Ishikawa (cell line): ENCODE measurements at regions not wholly inside any gene's neighbourhood (a gene's known extent, or its start where the extent isn't known, plus 50 kb on each side); places are given as distances from the start of the nearest gene placed in this dataset.
A peak's percentile ranks its signal among the peaks of the same experiment; 100 is the strongest.

Source experiments
- CEBPB ChIP-seq: IDR thresholded peaks from 2 replicates; pipeline ENCODE4 v1.6.1; 2012
- CREB1 ChIP-seq: IDR thresholded peaks from 2 replicates; pipeline ENCODE4 v1.6.1; 2012; ENCODE audit warnings: low read depth
- EGR1 ChIP-seq: IDR thresholded peaks from 2 replicates; pipeline ENCODE4 v1.6.1; 2012
- EP300 ChIP-seq: IDR thresholded peaks from 2 replicates; pipeline ENCODE4 v1.6.1; 2012; ENCODE audit warnings: borderline replicate concordance
- FOXM1 ChIP-seq: IDR thresholded peaks from 2 replicates; pipeline ENCODE4 v1.6.1; 2012; ENCODE audit warnings: low read depth, borderline replicate concordance
- NFIC ChIP-seq: IDR thresholded peaks from 2 replicates; pipeline ENCODE4 v1.6.1; 2012
- RAD21 ChIP-seq: IDR thresholded peaks from 2 replicates; pipeline ENCODE4 v1.6.1; 2012; ENCODE audit warnings: low read depth
- TAF1 ChIP-seq: IDR thresholded peaks from 2 replicates; pipeline ENCODE4 v1.6.1; 2012; ENCODE audit warnings: low read depth, mild to moderate bottlenecking
- TCF12 ChIP-seq: IDR thresholded peaks from 2 replicates; pipeline ENCODE4 v1.6.1; 2012; ENCODE audit warnings: low read depth
- TEAD4 ChIP-seq: IDR thresholded peaks from 2 replicates; pipeline ENCODE4 v1.6.1; 2012
- YY1 ChIP-seq: IDR thresholded peaks from 2 replicates; pipeline ENCODE4 v1.6.1; 2012; ENCODE audit warnings: low read depth
- ZBTB7A ChIP-seq: IDR thresholded peaks from 2 replicates; pipeline ENCODE4 v1.6.1; 2012; ENCODE audit warnings: low read depth
- TF ChIP-seq, protein P1 (sequence below): IDR thresholded peaks from 2 replicates; pipeline ENCODE4 v1.6.1; 2012; ENCODE audit warnings: low read depth, mild to moderate bottlenecking
- TF ChIP-seq, protein P2 (sequence below): IDR thresholded peaks from 2 replicates; pipeline ENCODE4 v1.6.1; 2012
- TF ChIP-seq, protein P3 (sequence below): IDR thresholded peaks from 2 replicates; pipeline ENCODE4 v1.6.1; 2012

GRCh38 chr10:29809383-29809782 lies 174.6 kb upstream of the SVIL start:
- TF ChIP-seq NFIC, result no peak

GRCh38 chr10:29807163-29807806 lies 172.5 kb upstream of the SVIL start:
- TF ChIP-seq YY1 (no peak), FOXM1 (peak; percentile 25; the same call in 1 of the 2 replicates), ZBTB7A (no peak), TEAD4 (peak; percentile 65), NFIC (no peak)
- TF ChIP-seq, protein P1, sequence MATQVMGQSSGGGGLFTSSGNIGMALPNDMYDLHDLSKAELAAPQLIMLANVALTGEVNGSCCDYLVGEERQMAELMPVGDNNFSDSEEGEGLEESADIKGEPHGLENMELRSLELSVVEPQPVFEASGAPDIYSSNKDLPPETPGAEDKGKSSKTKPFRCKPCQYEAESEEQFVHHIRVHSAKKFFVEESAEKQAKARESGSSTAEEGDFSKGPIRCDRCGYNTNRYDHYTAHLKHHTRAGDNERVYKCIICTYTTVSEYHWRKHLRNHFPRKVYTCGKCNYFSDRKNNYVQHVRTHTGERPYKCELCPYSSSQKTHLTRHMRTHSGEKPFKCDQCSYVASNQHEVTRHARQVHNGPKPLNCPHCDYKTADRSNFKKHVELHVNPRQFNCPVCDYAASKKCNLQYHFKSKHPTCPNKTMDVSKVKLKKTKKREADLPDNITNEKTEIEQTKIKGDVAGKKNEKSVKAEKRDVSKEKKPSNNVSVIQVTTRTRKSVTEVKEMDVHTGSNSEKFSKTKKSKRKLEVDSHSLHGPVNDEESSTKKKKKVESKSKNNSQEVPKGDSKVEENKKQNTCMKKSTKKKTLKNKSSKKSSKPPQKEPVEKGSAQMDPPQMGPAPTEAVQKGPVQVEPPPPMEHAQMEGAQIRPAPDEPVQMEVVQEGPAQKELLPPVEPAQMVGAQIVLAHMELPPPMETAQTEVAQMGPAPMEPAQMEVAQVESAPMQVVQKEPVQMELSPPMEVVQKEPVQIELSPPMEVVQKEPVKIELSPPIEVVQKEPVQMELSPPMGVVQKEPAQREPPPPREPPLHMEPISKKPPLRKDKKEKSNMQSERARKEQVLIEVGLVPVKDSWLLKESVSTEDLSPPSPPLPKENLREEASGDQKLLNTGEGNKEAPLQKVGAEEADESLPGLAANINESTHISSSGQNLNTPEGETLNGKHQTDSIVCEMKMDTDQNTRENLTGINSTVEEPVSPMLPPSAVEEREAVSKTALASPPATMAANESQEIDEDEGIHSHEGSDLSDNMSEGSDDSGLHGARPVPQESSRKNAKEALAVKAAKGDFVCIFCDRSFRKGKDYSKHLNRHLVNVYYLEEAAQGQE, result peak; percentile 27; the same call in 1 of the 2 replicates
- TF ChIP-seq, protein P2, sequence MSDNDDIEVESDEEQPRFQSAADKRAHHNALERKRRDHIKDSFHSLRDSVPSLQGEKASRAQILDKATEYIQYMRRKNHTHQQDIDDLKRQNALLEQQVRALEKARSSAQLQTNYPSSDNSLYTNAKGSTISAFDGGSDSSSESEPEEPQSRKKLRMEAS, result no peak

DNA sequence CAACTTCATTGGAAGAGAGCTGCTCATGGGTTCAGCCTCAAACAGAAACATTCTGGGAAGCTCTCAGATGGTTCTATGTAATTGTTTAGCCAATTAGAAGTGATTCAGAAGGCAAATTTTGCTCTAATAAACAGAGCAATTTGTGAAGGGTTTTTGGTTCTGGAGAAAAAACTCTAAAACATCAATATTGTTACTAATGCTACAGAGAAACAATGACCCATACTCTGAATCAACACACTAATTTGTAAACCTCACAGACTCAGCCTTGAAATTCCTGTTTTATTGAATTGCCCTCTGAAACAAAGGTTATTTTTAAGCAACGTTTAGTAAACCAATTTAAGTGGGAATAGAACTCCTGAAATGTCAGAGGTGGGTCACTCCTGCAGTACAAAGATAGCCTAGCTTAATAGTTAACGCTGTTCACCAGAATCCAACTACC lies 171.6 kb upstream of the SVIL start:
- no peak for TF ChIP-seq TCF12
- TF ChIP-seq ZBTB7A, result no peak
- no peak for TF ChIP-seq YY1

DNA sequence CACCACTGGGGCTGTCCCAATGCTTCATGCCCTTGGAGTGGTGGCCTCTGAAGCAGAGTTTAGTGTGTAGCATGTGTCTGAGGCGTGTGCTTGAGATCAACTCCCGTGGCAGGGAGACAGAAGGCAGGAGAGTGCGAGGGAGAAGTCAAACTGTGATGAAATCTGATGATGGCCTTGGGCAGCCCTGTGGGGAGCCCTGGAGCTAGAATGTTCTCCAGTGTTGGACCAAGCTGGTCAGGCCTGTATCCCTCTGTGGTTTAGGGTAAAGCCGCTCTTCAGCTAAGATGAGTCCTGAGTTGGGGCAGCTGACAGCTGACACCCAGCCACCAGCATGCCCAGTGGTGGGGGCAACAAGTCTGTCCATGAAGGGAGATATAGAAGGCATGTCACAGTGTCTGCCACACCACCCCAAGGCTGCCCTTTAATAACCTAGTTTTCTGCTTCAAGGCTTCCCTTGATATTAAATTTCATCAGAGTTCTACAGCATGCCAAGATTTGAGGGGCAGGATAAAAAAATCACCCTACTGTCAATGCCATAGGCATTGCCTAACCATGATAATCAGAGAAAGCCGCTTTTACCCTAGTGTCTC lies 170.5 kb upstream of the SVIL start:
- TF ChIP-seq NFIC, result peak; percentile 17; the same call in 1 of the 2 replicates
- TF ChIP-seq, protein P3, sequence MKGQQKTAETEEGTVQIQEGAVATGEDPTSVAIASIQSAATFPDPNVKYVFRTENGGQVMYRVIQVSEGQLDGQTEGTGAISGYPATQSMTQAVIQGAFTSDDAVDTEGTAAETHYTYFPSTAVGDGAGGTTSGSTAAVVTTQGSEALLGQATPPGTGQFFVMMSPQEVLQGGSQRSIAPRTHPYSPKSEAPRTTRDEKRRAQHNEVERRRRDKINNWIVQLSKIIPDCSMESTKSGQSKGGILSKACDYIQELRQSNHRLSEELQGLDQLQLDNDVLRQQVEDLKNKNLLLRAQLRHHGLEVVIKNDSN, result no peak

- TF ChIP-seq TCF12 (peak; percentile 87), CREB1 (no peak), TAF1 (no peak), FOXM1 (no peak), ZBTB7A (no peak), RAD21 (peak; percentile 16; the same call in 1 of the 2 replicates), YY1 (peak; percentile 36; the same call in 1 of the 2 replicates), EP300 (peak; percentile 73), NFIC (peak; percentile 94), EGR1 (no peak), CEBPB (no peak), TEAD4 (peak; percentile 71)
- TF ChIP-seq, protein P2, result peak; percentile 26; the same call in 1 of the 2 replicates
- TF ChIP-seq, protein P1, result no peak
- TF ChIP-seq, protein P3, result no peak
These were observed 169.5 kb upstream of the SVIL start for GRCh38 chr10:29804025-29804852.

- TF ChIP-seq NFIC (no peak), EP300 (no peak), TCF12 (no peak), CEBPB (no peak)
- TF ChIP-seq, protein P1, result no peak
These were observed 167.4 kb upstream of the SVIL start for GRCh38 chr10:29802171-29802570.
